Thyroid gland (tissue), 4 donors: ENCODE measurements at regions not wholly inside any gene's neighbourhood (a gene's known extent, or its start where the extent isn't known, plus 50 kb on each side); places are given as distances from the start of the nearest gene placed in this dataset.

Source experiments
- POLR2A ChIP-seq, 2 donors: fragments of 450-650 bp; IDR thresholded peaks; one replicate each; pipeline ENCODE4 v1.6.1; 2017; ENCODE audit warnings: antibody characterized with exemption in 2 of 2, mild to moderate bottlenecking in 2 of 2, moderate library complexity in 1 of 2
- TF ChIP-seq, protein P1 (sequence below), 6 experiments: fragments of 200-600 bp in 3 of 6; fragments of 450-650 bp in 3 of 6; sonication (generic) in 3 of 6; IDR thresholded peaks; one replicate each; pipeline ENCODE4 v1.5.1; 2016 to 2019; ENCODE audit warnings: antibody characterized with exemption in 6 of 6, mild to moderate bottlenecking in 2 of 6, inconsistent platforms in 1 of 6, moderate library complexity in 1 of 6

DNA sequence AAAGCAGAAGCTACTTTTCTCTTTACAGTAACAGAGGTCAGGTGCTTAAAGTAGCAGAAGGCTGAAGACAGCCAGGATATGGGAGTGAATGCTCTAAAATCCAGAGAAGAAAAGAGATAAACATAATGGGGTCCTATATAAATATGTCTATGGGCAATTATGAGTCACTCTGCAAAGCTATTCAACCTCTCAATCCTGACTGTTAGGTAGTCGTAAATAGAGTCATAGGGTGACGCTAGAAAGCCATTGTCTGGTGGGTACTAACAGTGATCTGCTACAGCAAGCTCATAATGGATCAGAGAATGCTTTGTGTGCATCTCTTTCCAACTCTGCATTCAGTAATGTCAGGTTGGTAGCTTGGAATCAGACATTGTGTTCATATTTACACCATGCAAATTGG lies 53.5 kb upstream of the PDE5A start:
- TF ChIP-seq, protein P1, sequence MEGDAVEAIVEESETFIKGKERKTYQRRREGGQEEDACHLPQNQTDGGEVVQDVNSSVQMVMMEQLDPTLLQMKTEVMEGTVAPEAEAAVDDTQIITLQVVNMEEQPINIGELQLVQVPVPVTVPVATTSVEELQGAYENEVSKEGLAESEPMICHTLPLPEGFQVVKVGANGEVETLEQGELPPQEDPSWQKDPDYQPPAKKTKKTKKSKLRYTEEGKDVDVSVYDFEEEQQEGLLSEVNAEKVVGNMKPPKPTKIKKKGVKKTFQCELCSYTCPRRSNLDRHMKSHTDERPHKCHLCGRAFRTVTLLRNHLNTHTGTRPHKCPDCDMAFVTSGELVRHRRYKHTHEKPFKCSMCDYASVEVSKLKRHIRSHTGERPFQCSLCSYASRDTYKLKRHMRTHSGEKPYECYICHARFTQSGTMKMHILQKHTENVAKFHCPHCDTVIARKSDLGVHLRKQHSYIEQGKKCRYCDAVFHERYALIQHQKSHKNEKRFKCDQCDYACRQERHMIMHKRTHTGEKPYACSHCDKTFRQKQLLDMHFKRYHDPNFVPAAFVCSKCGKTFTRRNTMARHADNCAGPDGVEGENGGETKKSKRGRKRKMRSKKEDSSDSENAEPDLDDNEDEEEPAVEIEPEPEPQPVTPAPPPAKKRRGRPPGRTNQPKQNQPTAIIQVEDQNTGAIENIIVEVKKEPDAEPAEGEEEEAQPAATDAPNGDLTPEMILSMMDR (IDR thresholded peaks at IDR 0.05), result no peak
- no peak for TF ChIP-seq POLR2A (IDR thresholded peaks at IDR 0.05)
